ENCODE measurements at regions not wholly inside any gene's neighbourhood (a gene's known extent, or its start where the extent isn't known, plus 50 kb on each side); places are given as distances from the start of the nearest gene placed in this dataset.

GRCh38 chr9:31275419-31275818, 1109.0 kb upstream of the ACO1 start:
- TF ChIP-seq ESRRA (CRISPR knock-in tag; IDR thresholded peaks at IDR 0.05; ENCODE audit: low read depth) (no peak), PHF21A (CRISPR knock-in tag; IDR thresholded peaks at IDR 0.05) (no peak), SRSF4 (IDR thresholded peaks at IDR 0.05; ENCODE audit: low read depth, low read length, poor library complexity, severe bottlenecking) (no peak), MAZ (IDR thresholded peaks at IDR 0.05; ENCODE audit: borderline replicate concordance, low read depth, low read length) (no peak), MAZ (CRISPR knock-in tag; IDR thresholded peaks at IDR 0.05; ENCODE audit: low read depth) (no peak), ZMYM2 (CRISPR knock-in tag; IDR thresholded peaks at IDR 0.05) (no peak)
